Breast epithelium (tissue), 4 donors: ENCODE measurements at regions not wholly inside any gene's neighbourhood (a gene's known extent, or its start where the extent isn't known, plus 50 kb on each side); places are given as distances from the start of the nearest gene placed in this dataset.

Source experiments
- DNase-seq, 2 donors: peaks; one replicate each; pipeline ENCODE4 v3.0.0-alpha.2; 2019; ENCODE audit warnings: low spot score in 2 of 2
- H3K27ac ChIP-seq, 2 donors: fragments of 200-600 bp; sonication (generic) in 1 of 2; one replicate each; pipeline ENCODE4 v1.5.1; 2016 to 2019; ENCODE audit warnings: mild to moderate bottlenecking in 1 of 2
- H3K27me3 ChIP-seq, 2 donors: fragments of 200-600 bp; sonication (generic) in 1 of 2; one replicate each; pipeline versions ENCODE4 v1.5.1 to v1.6.0; 2017 to 2019; ENCODE audit warnings: control low read depth in 1 of 2, mild to moderate bottlenecking in 1 of 2
- H3K36me3 ChIP-seq: fragments of 200-600 bp; one replicate; pipeline ENCODE4 v1.5.1; 2019
- H3K4me1 ChIP-seq, 2 donors: fragments of 200-600 bp; sonication (generic); one replicate each; pipeline ENCODE4 v1.5.1; 2016 to 2019; ENCODE audit warnings: control low read depth in 1 of 2
- H3K4me3 ChIP-seq, 3 donors: fragments of 200-600 bp; sonication (generic); 1 replicate in 2 of 3; 2 replicates in 1 of 3; pipeline ENCODE4 v1.5.1; 2016 to 2019; ENCODE audit warnings: mild to moderate bottlenecking in 3 of 3, moderate library complexity in 2 of 3
- H3K9me3 ChIP-seq, 2 donors: fragments of 200-600 bp; sonication (generic) in 1 of 2; one replicate each; pipeline ENCODE4 v1.5.1; 2016 to 2019; ENCODE audit warnings: control low read depth in 1 of 2
- CTCF ChIP-seq, 3 donors: fragments of 450-650 bp; IDR thresholded peaks; one replicate each; pipeline ENCODE4 v1.5.1; 2016 to 2017; ENCODE audit warnings: antibody characterized with exemption in 3 of 3, mild to moderate bottlenecking in 3 of 3, moderate library complexity in 3 of 3
- POLR2A ChIP-seq: fragments of 450-650 bp; IDR thresholded peaks from one replicate; pipeline ENCODE4 v1.6.1; 2016; ENCODE audit warnings: antibody characterized with exemption, mild to moderate bottlenecking, moderate library complexity
- POLR2AphosphoS5 ChIP-seq, 3 donors: sonication (generic); formaldehyde crosslinking; IDR thresholded peaks; one replicate each; pipeline ENCODE4 v1.6.1; 2017; ENCODE audit warnings: antibody characterized with exemption in 3 of 3
- intact Hi-C: fragments of 100-400 bp; cut with DNase I; formaldehyde crosslinking; loops from one replicate; pipeline ENCODE4 v1.15.1; 2023; ENCODE audit warnings: low total_unique reads

DNA sequence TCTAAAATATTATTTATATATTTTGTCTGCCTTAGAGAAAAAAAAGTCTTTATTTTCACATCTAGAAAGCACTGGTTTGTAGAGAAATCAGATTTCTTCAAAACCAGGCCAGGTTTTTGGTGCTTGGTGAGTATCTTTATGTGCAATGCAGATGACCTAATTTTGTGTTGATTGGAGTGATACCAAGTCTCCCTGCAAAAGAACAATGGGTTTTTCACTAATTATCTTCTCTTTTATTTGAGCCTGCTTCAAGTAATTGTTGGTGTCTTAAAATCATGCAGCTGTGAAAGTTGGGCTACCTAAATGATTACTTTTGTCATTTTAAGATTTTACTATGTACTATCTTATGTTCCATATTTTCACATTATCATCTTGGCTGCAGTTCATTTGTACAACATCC is 874.7 kb downstream of the TFAP2A start:
- Histone ChIP-seq H3K4me1 (no peaks in the 10 kb centered on the region), H3K4me3 (no peak overlapping the region), H3K27ac (no peak overlapping the region), H3K9me3 (no peaks in the 10 kb centered on the region), H3K36me3 (no peaks in the 10 kb centered on the region), H3K27me3 (no peaks in the 10 kb centered on the region)
- intact Hi-C loops: no loop called here
- no peak for TF ChIP-seq POLR2AphosphoS5 (IDR thresholded peaks at IDR 0.05)
- TF ChIP-seq POLR2A: no peak
- no peak for TF ChIP-seq CTCF (IDR thresholded peaks at IDR 0.05)
- no peak for DNase-seq

DNA sequence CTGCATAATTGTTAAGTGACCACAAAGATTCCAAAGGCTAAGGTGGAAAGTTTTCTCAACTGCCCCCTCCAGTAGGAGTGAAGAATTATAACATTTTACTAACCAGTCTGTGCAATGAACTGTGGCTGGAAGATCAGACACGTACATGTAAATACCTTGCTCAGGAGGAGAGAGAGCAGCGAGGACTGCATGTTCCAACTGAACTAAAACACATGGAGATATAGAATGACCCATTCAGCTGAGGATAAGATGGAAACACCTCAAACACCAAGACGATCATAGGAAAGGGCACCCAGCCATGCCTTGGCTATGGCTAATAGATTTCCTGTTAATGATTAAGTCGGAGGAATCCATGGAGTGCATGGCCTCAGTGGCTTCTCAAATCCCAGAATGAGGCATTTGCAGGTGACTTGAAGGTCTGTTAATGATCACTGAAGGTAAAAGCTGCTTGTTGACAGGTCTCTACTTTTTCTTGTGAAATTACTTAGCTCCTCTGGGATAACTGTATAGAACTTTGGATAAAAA is 875.6 kb downstream of the TFAP2A start:
- DNase-seq: no peak
- Histone ChIP-seq H3K9me3 (no peaks in the 10 kb centered on the region), H3K4me3 (no peak overlapping the region), H3K27ac (no peak overlapping the region), H3K27me3 (no peaks in the 10 kb centered on the region), H3K4me1 (no peaks in the 10 kb centered on the region), H3K36me3 (no peaks in the 10 kb centered on the region)
- intact Hi-C loops: no loop called here
- TF ChIP-seq POLR2AphosphoS5 (IDR thresholded peaks at IDR 0.05): no peak
- TF ChIP-seq CTCF (IDR thresholded peaks at IDR 0.05): no peak
- no peak for TF ChIP-seq POLR2A

DNA sequence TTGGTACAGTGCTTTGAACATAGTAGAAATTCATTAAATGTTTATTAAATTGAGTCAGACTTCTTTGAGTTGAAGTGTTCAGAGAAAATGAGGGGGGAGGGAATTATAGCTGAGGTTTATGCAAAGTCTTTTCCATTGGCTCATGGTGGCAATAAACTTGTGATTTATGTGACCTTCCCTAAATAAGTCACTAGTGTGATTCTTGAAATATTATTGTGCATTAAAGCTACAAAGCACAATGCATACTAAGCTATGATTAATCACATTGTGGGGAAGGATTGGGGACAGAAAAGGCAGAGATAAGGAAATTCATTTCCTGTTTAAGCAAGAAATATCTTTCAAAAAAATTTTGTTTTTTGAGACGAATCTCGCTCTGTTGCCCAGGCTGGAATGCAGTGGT is 877.5 kb downstream of the TFAP2A start:
- TF ChIP-seq CTCF (IDR thresholded peaks at IDR 0.05) (no peak), POLR2A (no peak), POLR2AphosphoS5 (IDR thresholded peaks at IDR 0.05) (no peak)
- H3K4me3 ChIP-seq: no peak overlapping the region
- H3K4me1 ChIP-seq: no peaks in the 10 kb centered on the region
- H3K36me3 ChIP-seq: no peaks in the 10 kb centered on the region
- intact Hi-C loops: no loop called here
- no peak overlapping the region for H3K27ac ChIP-seq
- H3K9me3 ChIP-seq: no peaks in the 10 kb centered on the region
- DNase-seq: no peak
- no peaks in the 10 kb centered on the region for H3K27me3 ChIP-seq

DNA sequence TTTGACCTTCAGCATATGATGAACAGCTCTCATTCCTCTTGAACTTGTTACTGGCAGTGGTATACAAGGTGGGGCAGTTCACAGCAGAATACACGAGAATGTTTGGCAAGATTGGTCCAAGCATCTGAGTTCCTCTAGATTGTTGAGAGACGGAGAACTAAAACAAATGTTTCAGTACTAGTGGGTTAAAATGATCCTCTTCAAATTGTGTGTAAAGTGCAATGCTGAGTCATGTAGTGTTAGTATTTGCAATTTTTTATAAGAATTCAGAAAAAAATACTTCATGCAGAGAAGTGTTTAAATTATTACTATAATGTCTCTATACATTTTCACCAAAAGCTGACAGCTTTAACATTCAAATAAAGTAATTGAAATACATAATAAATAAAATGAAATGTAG is 879.8 kb downstream of the TFAP2A start:
- no peak for TF ChIP-seq POLR2A
- TF ChIP-seq POLR2AphosphoS5 (IDR thresholded peaks at IDR 0.05): no peak
- TF ChIP-seq CTCF (IDR thresholded peaks at IDR 0.05): no peak
- no peaks in the 10 kb centered on the region for H3K4me1 ChIP-seq
- no peak overlapping the region for H3K27ac ChIP-seq
- H3K27me3 ChIP-seq: no peaks in the 10 kb centered on the region
- no peak for DNase-seq
- intact Hi-C loops: no loop called here
- no peaks in the 10 kb centered on the region for H3K36me3 ChIP-seq
- no peaks in the 10 kb centered on the region for H3K9me3 ChIP-seq
- no peak overlapping the region for H3K4me3 ChIP-seq

DNA sequence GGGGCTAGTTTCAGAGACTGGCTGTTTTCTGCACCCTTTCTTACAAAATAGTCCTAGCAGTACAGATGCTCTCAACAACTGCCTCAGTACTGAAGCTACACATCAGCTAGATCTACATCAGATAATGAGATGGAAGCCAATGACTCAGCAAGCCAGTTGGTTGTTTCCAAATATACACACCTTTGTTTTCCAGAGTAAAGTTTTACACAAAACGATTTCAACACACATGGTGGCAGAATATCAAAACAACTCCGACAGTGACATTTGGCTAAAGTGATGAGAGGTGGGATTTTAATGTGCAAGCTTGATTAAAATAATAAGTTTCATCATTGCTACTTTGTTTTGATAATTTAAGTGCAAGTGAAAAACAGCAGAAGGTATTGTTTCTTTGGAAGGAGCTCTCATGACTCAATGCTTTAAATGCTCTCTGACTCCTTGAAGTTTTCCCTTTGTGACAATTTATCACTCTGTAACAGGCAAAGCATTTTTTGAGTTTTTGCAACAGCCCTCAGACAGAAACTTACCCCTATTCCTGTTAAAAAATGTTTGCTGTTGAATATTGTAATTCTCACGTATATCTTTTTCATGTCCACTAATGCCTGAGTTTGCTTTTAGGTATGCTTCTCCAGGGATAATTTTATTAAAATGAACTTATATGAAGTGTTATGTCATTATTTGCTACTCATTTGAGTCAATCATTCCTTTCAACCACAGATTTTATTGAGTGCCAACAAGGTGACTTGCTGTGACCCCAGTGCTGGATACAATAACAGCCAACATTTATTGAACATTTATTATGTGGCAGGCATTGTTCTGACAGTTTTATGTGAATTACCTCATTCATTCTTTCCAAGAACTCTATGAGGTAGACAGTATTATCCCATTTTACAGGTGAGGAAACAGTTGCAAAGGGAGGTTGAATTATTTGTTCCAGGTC is 882.0 kb downstream of the TFAP2A start:
- H3K4me1 ChIP-seq: no peaks in the 10 kb centered on the region
- TF ChIP-seq CTCF (IDR thresholded peaks at IDR 0.05) (no peak), POLR2A (no peak), POLR2AphosphoS5 (IDR thresholded peaks at IDR 0.05) (no peak)
- H3K27me3 ChIP-seq: no peaks in the 10 kb centered on the region
- H3K9me3 ChIP-seq: no peaks in the 10 kb centered on the region
- no peak overlapping the region for H3K4me3 ChIP-seq
- DNase-seq: no peak
- intact Hi-C loops: no loop called here
- no peaks in the 10 kb centered on the region for H3K36me3 ChIP-seq
- no peak overlapping the region for H3K27ac ChIP-seq
